Psoas muscle (tissue), 7 donors: ENCODE measurements at regions not wholly inside any gene's neighbourhood (a gene's known extent, or its start where the extent isn't known, plus 50 kb on each side); places are given as distances from the start of the nearest gene placed in this dataset.

Source experiments
- ATAC-seq, 4 donors: fragments of 200-7000 bp; cut with Tn5 transposase; one replicate each; pipeline ENCODE4 v1.9.1; 2020; ENCODE audit warnings: moderate library complexity in 3 of 4, mild to moderate bottlenecking in 2 of 4
- DNase-seq, 2 donors: peaks; one replicate each; pipeline ENCODE4 v3.0.0-alpha.2; 2020
- H3K27ac ChIP-seq: fragments of 200-600 bp; one replicate; pipeline ENCODE4 v1.8.0; 2022
- H3K27me3 ChIP-seq, 3 donors: fragments of 200-600 bp in 1 of 3; one replicate each; pipeline versions ENCODE4 v1.6.1 to v1.8.0; 2013 to 2022; ENCODE audit warnings: low read length in 2 of 3, mild to moderate bottlenecking in 2 of 3, moderate library complexity in 1 of 3; ENCODE audit not compliant: insufficient read depth in 3 of 3
- H3K36me3 ChIP-seq, 2 donors: fragments of 200-600 bp in 1 of 2; one replicate each; pipeline versions ENCODE4 v1.6.1 to v1.8.0; 2013 to 2022; ENCODE audit warnings: low read depth in 1 of 2, mild to moderate bottlenecking in 1 of 2, moderate library complexity in 1 of 2; ENCODE audit not compliant: insufficient read depth in 1 of 2
- H3K4me1 ChIP-seq: fragments of 200-600 bp; one replicate; pipeline ENCODE4 v1.8.0; 2022
- H3K4me3 ChIP-seq: fragments of 200-600 bp; one replicate; pipeline ENCODE4 v1.8.0; 2022; ENCODE audit warnings: mild to moderate bottlenecking
- H3K9me3 ChIP-seq: fragments of 200-600 bp; one replicate; pipeline ENCODE4 v1.8.0; 2022
- WGBS, 3 donors: extraction: QIAGEN DNeasy Blood & Tissue Kit; methylation state at CpG; one replicate each; pipeline versions ENCODE4 v1.1.6 to v1.1.7; 2013; 5-methylcytosine and 5-hydroxymethylcytosine counted together
- intact Hi-C, 2 donors: fragments of 100-400 bp; cut with DNase I; formaldehyde crosslinking; loops; one replicate each; pipeline versions ENCODE4 v1.11.0 to v1.14.2; 2022
- TF ChIP-seq, protein P1 (sequence below): fragments of 200-600 bp; IDR thresholded peaks from one replicate; pipeline ENCODE4 v1.8.0; 2022; ENCODE audit warnings: antibody characterized with exemption
- donor health status: healthy with polysubstance abuse.
- donor health status: DM: no; HTN: no; CAD: no; lungs with moderate emphysema.
- donor health status: Bipolar disorder and iron deficiency.
- donor health status: healthy.
- donor health status: DM: yes; HTN: yes; CAD: no.
- donor health status: DM: no; HTN: no; CAD: no.
- donor health status: DM: yes; HTN: yes; CAD: no.

DNA sequence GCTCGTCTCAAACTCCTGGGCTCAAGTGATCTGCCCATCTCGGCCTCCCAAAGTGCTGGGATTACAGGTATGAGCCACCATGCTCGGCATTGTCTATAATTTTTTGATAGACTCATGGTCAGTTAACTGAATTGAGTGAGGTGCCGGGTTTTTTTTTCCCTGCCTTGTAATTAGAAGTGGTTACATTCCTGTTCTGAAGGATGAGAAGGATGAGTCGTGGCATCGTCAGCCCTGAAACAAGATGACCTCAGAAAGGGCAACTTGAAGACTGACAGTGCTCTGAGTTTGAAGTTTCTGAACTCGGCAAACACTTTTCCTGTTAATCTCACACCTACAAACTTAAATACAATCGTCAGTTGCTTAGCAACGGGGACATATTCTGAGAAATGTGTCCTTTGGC is 158.7 kb upstream of the PDE10A start:
- TF ChIP-seq, protein P1, sequence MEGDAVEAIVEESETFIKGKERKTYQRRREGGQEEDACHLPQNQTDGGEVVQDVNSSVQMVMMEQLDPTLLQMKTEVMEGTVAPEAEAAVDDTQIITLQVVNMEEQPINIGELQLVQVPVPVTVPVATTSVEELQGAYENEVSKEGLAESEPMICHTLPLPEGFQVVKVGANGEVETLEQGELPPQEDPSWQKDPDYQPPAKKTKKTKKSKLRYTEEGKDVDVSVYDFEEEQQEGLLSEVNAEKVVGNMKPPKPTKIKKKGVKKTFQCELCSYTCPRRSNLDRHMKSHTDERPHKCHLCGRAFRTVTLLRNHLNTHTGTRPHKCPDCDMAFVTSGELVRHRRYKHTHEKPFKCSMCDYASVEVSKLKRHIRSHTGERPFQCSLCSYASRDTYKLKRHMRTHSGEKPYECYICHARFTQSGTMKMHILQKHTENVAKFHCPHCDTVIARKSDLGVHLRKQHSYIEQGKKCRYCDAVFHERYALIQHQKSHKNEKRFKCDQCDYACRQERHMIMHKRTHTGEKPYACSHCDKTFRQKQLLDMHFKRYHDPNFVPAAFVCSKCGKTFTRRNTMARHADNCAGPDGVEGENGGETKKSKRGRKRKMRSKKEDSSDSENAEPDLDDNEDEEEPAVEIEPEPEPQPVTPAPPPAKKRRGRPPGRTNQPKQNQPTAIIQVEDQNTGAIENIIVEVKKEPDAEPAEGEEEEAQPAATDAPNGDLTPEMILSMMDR = no peak
- ATAC-seq (no peak), DNase-seq (no peak)
- Histone ChIP-seq H3K9me3 (no peaks in the 10 kb centered on the region), H3K4me3 (no peak overlapping the region), H3K4me1 (no peaks in the 10 kb centered on the region), H3K27ac (no peak overlapping the region), H3K36me3 (no peaks in the 10 kb centered on the region), H3K27me3 (peaks cover 0 to 14% (median 9%) of the 10 kb centered on the region in 3 donors)
- intact Hi-C loops = no loop called here
- 90 to 91% (median 90%) methylated on average over 9 of the region's 9 CpGs for WGBS, 3 donors

- TF ChIP-seq, protein P1 = no peak
- DNase-seq = no peak
- Histone ChIP-seq H3K4me3 (no peak overlapping the region), H3K27ac (no peak overlapping the region), H3K9me3 (no peaks in the 10 kb centered on the region), H3K36me3 (no peaks in the 10 kb centered on the region), H3K4me1 (no peaks in the 10 kb centered on the region), H3K27me3 (peaks cover 0 to 14% (median 9%) of the 10 kb centered on the region in 3 donors)
- WGBS, 3 donors = 60 to 79% (median 77%) methylated on average over 6 of the region's 6 CpGs
- no peak for ATAC-seq
- intact Hi-C loops = no loop called here
Observed at GRCh38 chr6:165820934-165821333, 157.9 kb upstream of the PDE10A start.

GRCh38 chr6:165820407-165820806 is 157.4 kb upstream of the PDE10A start:
- intact Hi-C loops = no loop called here
- TF ChIP-seq, protein P1 = no peak
- H3K9me3 ChIP-seq = no peaks in the 10 kb centered on the region
- no peak overlapping the region for H3K27ac ChIP-seq
- H3K36me3 ChIP-seq = no peaks in the 10 kb centered on the region
- H3K4me1 ChIP-seq = no peaks in the 10 kb centered on the region
- H3K4me3 ChIP-seq = no peak overlapping the region
- no peak for ATAC-seq
- no peak for DNase-seq
- WGBS, 3 donors = 77 to 84% (median 79%) methylated on average over 4 of the region's 4 CpGs
- peaks cover 0 to 14% (median 8%) of the 10 kb centered on the region in 3 donors for H3K27me3 ChIP-seq

DNA sequence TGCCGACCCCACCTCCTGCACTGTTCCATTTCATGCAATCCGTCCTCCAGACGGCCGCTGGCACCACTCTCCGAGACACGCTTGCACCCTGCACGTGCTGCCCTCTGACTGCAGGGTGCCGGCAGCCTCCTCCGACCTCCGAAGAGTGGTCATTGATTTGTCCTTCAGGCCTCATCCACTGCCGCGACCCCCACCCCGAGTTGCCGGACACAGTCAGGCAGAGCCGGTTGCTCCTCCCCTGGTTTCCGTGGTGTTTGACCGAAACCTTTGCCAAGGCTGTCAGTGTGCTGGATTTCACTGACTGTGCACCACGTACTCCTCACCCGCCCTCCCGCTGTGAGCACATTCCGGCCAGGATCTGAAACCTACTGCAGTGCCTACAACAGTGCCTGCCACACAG is 156.4 kb upstream of the PDE10A start:
- intact Hi-C loops = no loop called here
- WGBS, 3 donors = 15 to 32% (median 21%) methylated on average over 21 of the region's 21 CpGs
- ATAC-seq = no peak
- no peak overlapping the region for H3K4me3 ChIP-seq
- H3K36me3 ChIP-seq = no peaks in the 10 kb centered on the region
- TF ChIP-seq, protein P1 = no peak
- H3K27ac ChIP-seq = no peak overlapping the region
- H3K27me3 ChIP-seq = peaks cover 0 to 14% (median 7%) of the 10 kb centered on the region in 3 donors
- H3K9me3 ChIP-seq = no peaks in the 10 kb centered on the region
- DNase-seq = no peak
- H3K4me1 ChIP-seq = no peaks in the 10 kb centered on the region

DNA sequence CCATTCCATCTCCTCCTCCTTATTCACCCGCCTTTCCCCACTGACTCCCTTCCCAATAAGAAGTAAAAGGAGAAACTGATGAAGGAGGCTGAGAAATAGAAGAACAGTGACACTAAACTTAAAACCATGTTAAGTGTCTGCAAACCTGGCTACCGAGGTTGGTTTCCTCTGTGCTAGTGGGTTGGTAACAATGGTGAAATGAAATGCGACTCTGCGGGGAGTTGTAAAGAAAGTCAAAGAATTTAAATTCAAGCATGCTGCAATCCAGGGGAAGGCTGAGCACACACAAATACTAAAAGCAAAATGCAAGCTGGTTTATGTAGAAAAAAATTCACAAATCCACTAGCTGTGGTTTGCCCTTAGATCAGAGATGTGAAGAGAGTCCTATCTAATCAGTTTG is 155.2 kb upstream of the PDE10A start:
- intact Hi-C loops = no loop called here
- no peak for ATAC-seq
- no peak for DNase-seq
- 77 to 85% (median 78%) methylated on average over 4 of the region's 4 CpGs for WGBS, 3 donors
- Histone ChIP-seq H3K4me3 (no peak overlapping the region), H3K27ac (no peak overlapping the region), H3K4me1 (no peaks in the 10 kb centered on the region), H3K9me3 (no peaks in the 10 kb centered on the region), H3K27me3 (peaks cover 0 to 14% (median 7%) of the 10 kb centered on the region in 3 donors), H3K36me3 (no peaks in the 10 kb centered on the region)
- TF ChIP-seq, protein P1 = no peak
